CD14-positive monocyte (primary cell): ENCODE measurements at regions not wholly inside any gene's neighbourhood (a gene's known extent, or its start where the extent isn't known, plus 50 kb on each side); places are given as distances from the start of the nearest gene placed in this dataset.

Experiments used
- DNase-seq, 3 donors: peaks; one replicate each; pipeline ENCODE4 v3.0.0-alpha.2; 2011 to 2022
- H2AFZ ChIP-seq: 2 replicates; pipeline ENCODE4 v1.6.0; 2012; ENCODE audit warnings: mild to moderate bottlenecking, low read depth, low read length, inconsistent platforms; ENCODE audit not compliant: insufficient read depth, poor library complexity, severe bottlenecking
- H3K27ac ChIP-seq, 2 donors: 1 replicate in 1 of 2; 2 replicates in 1 of 2; pipeline ENCODE4 v1.5.1; 2012 to 2013; ENCODE audit warnings: low read length in 2 of 2, control low read depth in 1 of 2, inconsistent platforms in 1 of 2, low read depth in 1 of 2, mild to moderate bottlenecking in 1 of 2
- H3K27me3 ChIP-seq, 2 donors: one replicate each; pipeline versions ENCODE4 v1.6.0 to v1.6.1; 2011 to 2013; ENCODE audit warnings: low read length in 2 of 2; ENCODE audit not compliant: control insufficient read depth in 2 of 2, insufficient read depth in 2 of 2
- H3K36me3 ChIP-seq, 2 donors: replicated peaks in 1 of 2; 1 replicate in 1 of 2; 2 replicates in 1 of 2; pipeline versions ENCODE4 v1.5.1 to v1.6.1; 2012 to 2013; ENCODE audit warnings: low read length in 2 of 2, control low read depth in 1 of 2, inconsistent platforms in 1 of 2, mild to moderate bottlenecking in 1 of 2; ENCODE audit not compliant: insufficient read depth in 2 of 2, control insufficient read depth in 1 of 2
- H3K4me1 ChIP-seq, 2 donors: 1 replicate in 1 of 2; 2 replicates in 1 of 2; pipeline versions ENCODE4 v1.5.1 to v1.6.1; 2012 to 2013; ENCODE audit warnings: low read length in 2 of 2, control low read depth in 1 of 2, inconsistent platforms in 1 of 2, mild to moderate bottlenecking in 1 of 2, moderate library complexity in 1 of 2; ENCODE audit not compliant: insufficient read depth in 2 of 2, control insufficient read depth in 1 of 2
- H3K4me2 ChIP-seq: replicated peaks from 2 replicates; pipeline ENCODE3; 2012; ENCODE audit warnings: low read length, moderate library complexity, mild to moderate bottlenecking; ENCODE audit not compliant: poor library complexity, severe bottlenecking; ENCODE audit errors: extremely low read depth
- H3K4me3 ChIP-seq, 3 experiments: fragments of 200-600 bp in 1 of 3; sonication (generic) in 1 of 3; replicated peaks in 1 of 3; 1 replicate in 2 of 3; 2 replicates in 1 of 3; pipeline ENCODE4 v1.5.1; 2011 to 2013; ENCODE audit warnings: low read length in 3 of 3, mild to moderate bottlenecking in 3 of 3, control low read depth in 2 of 3, low read depth in 2 of 3, inconsistent platforms in 1 of 3, moderate library complexity in 1 of 3
- H3K79me2 ChIP-seq: 2 replicates; pipeline ENCODE4 v1.6.0; 2012; ENCODE audit warnings: mild to moderate bottlenecking, control low read depth, inconsistent platforms, low read length, moderate library complexity; ENCODE audit not compliant: insufficient read depth
- H3K9ac ChIP-seq: 2 replicates; pipeline ENCODE4 v1.6.0; 2017; ENCODE audit warnings: low read length, mild to moderate bottlenecking; ENCODE audit not compliant: insufficient read depth, poor library complexity, severe bottlenecking
- H3K9me3 ChIP-seq, 2 donors: replicated peaks in 1 of 2; 1 replicate in 1 of 2; 2 replicates in 1 of 2; pipeline versions ENCODE4 v1.5.1 to v1.6.1; 2012 to 2013; ENCODE audit warnings: low read length in 2 of 2, control low read depth in 1 of 2; ENCODE audit not compliant: control insufficient read depth in 1 of 2, insufficient read depth in 1 of 2
- H4K20me1 ChIP-seq: 2 replicates; pipeline ENCODE4 v1.6.0; 2012; ENCODE audit warnings: mild to moderate bottlenecking, low read length, control low read depth, moderate library complexity; ENCODE audit not compliant: insufficient read depth
- H3K27ac Mint-ChIP-seq, 7 donors: one replicate each; pipeline ENCODE4 v1.8.0; 2020; ENCODE audit warnings: mild to moderate bottlenecking in 7 of 7, mixed read lengths in 7 of 7, moderate library complexity in 6 of 7, inconsistent platforms in 2 of 7
- H3K27me3 Mint-ChIP-seq, 3 donors: one replicate each; pipeline ENCODE4 v1.8.0; 2021 to 2022; ENCODE audit warnings: low read depth in 3 of 3, mild to moderate bottlenecking in 3 of 3, mixed read lengths in 3 of 3, moderate library complexity in 3 of 3, inconsistent platforms in 1 of 3
- H3K36me3 Mint-ChIP-seq, 2 donors: one replicate each; pipeline ENCODE4 v1.8.0; 2020; ENCODE audit warnings: mixed read lengths in 2 of 2, inconsistent platforms in 1 of 2, mild to moderate bottlenecking in 1 of 2
- H3K4me1 Mint-ChIP-seq: one replicate; pipeline ENCODE4 v1.8.0; 2020; ENCODE audit warnings: mild to moderate bottlenecking, mixed read lengths
- H3K4me3 Mint-ChIP-seq, 2 donors: one replicate each; pipeline ENCODE4 v1.8.0; 2020; ENCODE audit warnings: mild to moderate bottlenecking in 2 of 2, mixed read lengths in 2 of 2, moderate library complexity in 1 of 2
- H3K9me3 Mint-ChIP-seq, 7 donors: one replicate each; pipeline ENCODE4 v1.8.0; 2020 to 2022; ENCODE audit warnings: mixed read lengths in 7 of 7, mild to moderate bottlenecking in 6 of 7, moderate library complexity in 6 of 7, inconsistent platforms in 2 of 7
- WGBS: methylation state at CpG from one replicate; pipeline ENCODE4 v1.1.5; 2013; ENCODE audit warnings: missing lambda C conversion rate; ENCODE audit not compliant: insufficient coverage; 5-methylcytosine and 5-hydroxymethylcytosine counted together
- intact Hi-C, 2 donors: fragments of 100-400 bp; cut with micrococcal nuclease; formaldehyde crosslinking; loops; one replicate each; pipeline versions ENCODE4 v1.15.0 to v1.15.1; 2023
- TF ChIP-seq, protein P1 (sequence below): fragments of 200-600 bp; IDR thresholded peaks from one replicate; pipeline ENCODE4 v1.8.0; 2022; ENCODE audit warnings: antibody characterized with exemption, mild to moderate bottlenecking

DNA sequence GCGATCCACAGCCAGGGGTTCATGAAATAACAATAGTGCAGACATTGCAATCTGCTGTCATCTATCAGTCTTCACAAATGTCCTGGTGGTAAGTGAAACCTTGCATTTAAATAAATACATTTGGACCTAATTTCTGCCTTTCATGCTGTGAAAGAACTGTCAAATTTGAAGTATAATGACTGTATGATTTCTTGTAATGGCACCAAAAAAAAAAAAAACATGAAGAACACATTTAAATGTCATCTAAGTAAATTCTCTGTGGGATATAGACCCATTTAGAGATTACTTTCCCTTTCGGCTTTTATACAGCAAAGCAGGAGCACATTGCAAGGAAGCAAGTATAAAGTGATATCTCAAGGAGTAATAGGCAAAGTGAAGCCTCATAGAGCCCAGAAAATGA, 431.5 kb upstream of the SGCD start:
- H3K27ac Mint-ChIP-seq: no peak overlapping the region
- DNase-seq: no peak
- Histone ChIP-seq H3K36me3 (no peaks in the 10 kb centered on the region), H2AFZ (no peak overlapping the region), H3K4me2 (no peak overlapping the region), H4K20me1 (no peaks in the 10 kb centered on the region), H3K4me1 (no peaks in the 10 kb centered on the region), H3K27ac (no peak overlapping the region), H3K27me3 (no peaks in the 10 kb centered on the region), H3K4me3 (no peak overlapping the region), H3K79me2 (no peaks in the 10 kb centered on the region), H3K9ac (no peak overlapping the region), H3K9me3 (peaks cover 0 to 7% of the 10 kb centered on the region in 2 donors)
- H3K4me1 Mint-ChIP-seq: no peaks in the 10 kb centered on the region
- H3K27me3 Mint-ChIP-seq: peaks cover 0 to 2% (median 0%) of the 10 kb centered on the region in 3 donors
- no peak overlapping the region for H3K4me3 Mint-ChIP-seq
- peaks cover 0 to 2% (median 0%) of the 10 kb centered on the region in 7 donors for H3K9me3 Mint-ChIP-seq
- TF ChIP-seq, protein P1, sequence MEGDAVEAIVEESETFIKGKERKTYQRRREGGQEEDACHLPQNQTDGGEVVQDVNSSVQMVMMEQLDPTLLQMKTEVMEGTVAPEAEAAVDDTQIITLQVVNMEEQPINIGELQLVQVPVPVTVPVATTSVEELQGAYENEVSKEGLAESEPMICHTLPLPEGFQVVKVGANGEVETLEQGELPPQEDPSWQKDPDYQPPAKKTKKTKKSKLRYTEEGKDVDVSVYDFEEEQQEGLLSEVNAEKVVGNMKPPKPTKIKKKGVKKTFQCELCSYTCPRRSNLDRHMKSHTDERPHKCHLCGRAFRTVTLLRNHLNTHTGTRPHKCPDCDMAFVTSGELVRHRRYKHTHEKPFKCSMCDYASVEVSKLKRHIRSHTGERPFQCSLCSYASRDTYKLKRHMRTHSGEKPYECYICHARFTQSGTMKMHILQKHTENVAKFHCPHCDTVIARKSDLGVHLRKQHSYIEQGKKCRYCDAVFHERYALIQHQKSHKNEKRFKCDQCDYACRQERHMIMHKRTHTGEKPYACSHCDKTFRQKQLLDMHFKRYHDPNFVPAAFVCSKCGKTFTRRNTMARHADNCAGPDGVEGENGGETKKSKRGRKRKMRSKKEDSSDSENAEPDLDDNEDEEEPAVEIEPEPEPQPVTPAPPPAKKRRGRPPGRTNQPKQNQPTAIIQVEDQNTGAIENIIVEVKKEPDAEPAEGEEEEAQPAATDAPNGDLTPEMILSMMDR: no peak
- intact Hi-C loops: no loop called here
- no peaks in the 10 kb centered on the region for H3K36me3 Mint-ChIP-seq
- WGBS: 60% methylated on average over 1 of the region's 2 CpGs

DNA sequence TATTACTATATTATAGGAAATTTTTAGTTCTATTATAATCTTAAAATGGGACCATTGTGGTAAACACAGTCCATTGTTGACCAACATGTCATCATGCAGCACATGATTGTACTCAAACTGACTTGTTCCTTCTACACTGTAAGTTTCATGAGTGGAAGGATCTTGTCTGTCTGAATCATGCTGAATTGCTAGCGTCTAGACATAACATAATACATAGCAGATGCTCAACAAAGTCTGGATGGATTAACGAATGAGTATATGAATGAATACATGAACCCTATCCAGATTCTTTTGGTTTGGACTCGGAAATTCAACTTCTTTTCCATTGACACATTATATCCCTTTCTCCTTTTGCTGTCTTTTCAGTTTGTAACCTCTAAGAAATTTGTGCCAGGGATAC, 429.2 kb upstream of the SGCD start:
- Histone ChIP-seq H3K4me2 (no peak overlapping the region), H3K4me1 (no peaks in the 10 kb centered on the region), H3K9me3 (no peaks in the 10 kb centered on the region), H3K27ac (no peak overlapping the region), H3K36me3 (no peaks in the 10 kb centered on the region), H3K27me3 (no peaks in the 10 kb centered on the region), H3K9ac (no peak overlapping the region), H4K20me1 (no peaks in the 10 kb centered on the region), H3K4me3 (no peak overlapping the region), H2AFZ (no peak overlapping the region), H3K79me2 (no peaks in the 10 kb centered on the region)
- H3K27me3 Mint-ChIP-seq: peaks cover 0 to 2% (median 0%) of the 10 kb centered on the region in 3 donors
- no peak overlapping the region for H3K27ac Mint-ChIP-seq
- intact Hi-C loops: no loop called here
- H3K9me3 Mint-ChIP-seq: peaks cover 0 to 2% (median 0%) of the 10 kb centered on the region in 7 donors
- no peak for DNase-seq
- H3K36me3 Mint-ChIP-seq: no peaks in the 10 kb centered on the region
- no CpG with 5 or more reads among the region's 3 CpGs for WGBS
- TF ChIP-seq, protein P1: no peak
- no peak overlapping the region for H3K4me3 Mint-ChIP-seq
- H3K4me1 Mint-ChIP-seq: no peaks in the 10 kb centered on the region
